H9 (cell line): ENCODE measurements at regions not wholly inside any gene's neighbourhood (a gene's known extent, or its start where the extent isn't known, plus 50 kb on each side); places are given as distances from the start of the nearest gene placed in this dataset.

Source experiments
- DNase-seq: peaks from one replicate; pipeline ENCODE4 v3.0.0-alpha.2; 2017
- H2AFZ ChIP-seq: one replicate; pipeline ENCODE4 v1.6.1; 2013; ENCODE audit warnings: mild to moderate bottlenecking, low read length, control low read depth, moderate library complexity
- H2AK5ac ChIP-seq: 2 replicates; pipeline ENCODE4 v1.6.1; 2013; ENCODE audit warnings: low read length, control low read depth, mixed read lengths; ENCODE audit not compliant: insufficient read length
- H2BK120ac ChIP-seq: one replicate; pipeline ENCODE4 v1.6.1; 2013; ENCODE audit warnings: low read depth, mild to moderate bottlenecking, low read length, control low read depth, inconsistent platforms; ENCODE audit not compliant: poor library complexity, severe bottlenecking
- H2BK12ac ChIP-seq: 2 replicates; pipeline ENCODE4 v1.6.1; 2013; ENCODE audit warnings: low read length, control low read depth, mixed read lengths, low read depth; ENCODE audit not compliant: insufficient read length
- H2BK15ac ChIP-seq: 2 replicates; pipeline ENCODE4 v1.6.1; 2013; ENCODE audit warnings: low read depth, low read length, control low read depth
- H2BK20ac ChIP-seq: one replicate; pipeline ENCODE4 v1.6.1; 2013; ENCODE audit warnings: low read depth, mild to moderate bottlenecking, low read length, control low read depth, inconsistent platforms; ENCODE audit not compliant: poor library complexity, severe bottlenecking
- H2BK5ac ChIP-seq: 2 replicates; pipeline ENCODE4 v1.6.1; 2013; ENCODE audit warnings: low read length, control low read depth, mixed read lengths; ENCODE audit not compliant: insufficient read length
- H3K14ac ChIP-seq: 2 replicates; pipeline ENCODE4 v1.6.1; 2013; ENCODE audit warnings: low read length, control low read depth; ENCODE audit not compliant: insufficient read depth
- H3K18ac ChIP-seq: 2 replicates; pipeline ENCODE4 v1.6.1; 2013; ENCODE audit warnings: low read depth, mild to moderate bottlenecking, mixed read lengths, low read length, control low read depth; ENCODE audit not compliant: insufficient read length
- H3K23ac ChIP-seq: 2 replicates; pipeline ENCODE4 v1.6.1; 2013; ENCODE audit warnings: low read length, control low read depth, mixed read lengths, low read depth; ENCODE audit not compliant: insufficient read length
- H3K23me2 ChIP-seq: 2 replicates; pipeline ENCODE4 v1.6.1; 2013; ENCODE audit warnings: low read depth, mild to moderate bottlenecking, mixed read lengths, low read length, control low read depth; ENCODE audit not compliant: insufficient read length, poor library complexity, severe bottlenecking
- H3K27ac ChIP-seq: 2 replicates; pipeline ENCODE4 v1.5.1; 2013; ENCODE audit warnings: low read length, control low read depth, mixed read lengths, low read depth; ENCODE audit not compliant: insufficient read length
- H3K27me3 ChIP-seq: 2 replicates; pipeline ENCODE4 v1.6.1; 2013; ENCODE audit warnings: low read length, control low read depth, inconsistent platforms; ENCODE audit not compliant: insufficient read depth
- H3K4ac ChIP-seq: 2 replicates; pipeline ENCODE4 v1.6.1; 2013; ENCODE audit warnings: low read depth, mild to moderate bottlenecking, control low read depth, inconsistent platforms, low read length, moderate library complexity
- H3K4me1 ChIP-seq: 2 replicates; pipeline ENCODE4 v1.6.1; 2013; ENCODE audit warnings: low read length, control low read depth, inconsistent platforms; ENCODE audit not compliant: insufficient read depth
- H3K4me2 ChIP-seq: 2 replicates; pipeline ENCODE4 v1.6.1; 2013; ENCODE audit warnings: low read length, control low read depth, mixed read lengths; ENCODE audit not compliant: insufficient read length, insufficient read depth
- H3K56ac ChIP-seq: 2 replicates; pipeline ENCODE4 v1.6.1; 2013; ENCODE audit warnings: low read depth, mild to moderate bottlenecking, mixed read lengths, low read length, control low read depth; ENCODE audit not compliant: insufficient read length
- H3K79me1 ChIP-seq: 2 replicates; pipeline ENCODE4 v1.6.1; 2013; ENCODE audit warnings: low read depth, mild to moderate bottlenecking, moderate library complexity, low read length, control low read depth, inconsistent platforms; ENCODE audit not compliant: insufficient read depth, poor library complexity, severe bottlenecking
- H3K79me2 ChIP-seq: 2 replicates; pipeline ENCODE4 v1.6.1; 2013; ENCODE audit warnings: low read length, control low read depth, inconsistent platforms; ENCODE audit not compliant: insufficient read depth
- H3K9ac ChIP-seq: 2 replicates; pipeline ENCODE4 v1.6.1; 2013; ENCODE audit warnings: low read length, control low read depth, mixed read lengths; ENCODE audit not compliant: insufficient read length; ENCODE audit errors: extremely low read depth
- H3K9me3 ChIP-seq: one replicate; pipeline ENCODE4 v1.6.1; 2013; ENCODE audit warnings: low read depth, low read length, inconsistent platforms; ENCODE audit not compliant: control insufficient read depth
- H3T11ph ChIP-seq: one replicate; pipeline ENCODE4 v1.6.1; 2013; ENCODE audit warnings: mild to moderate bottlenecking, low read length, control low read depth, inconsistent platforms
- H4K20me1 ChIP-seq: one replicate; pipeline ENCODE4 v1.6.1; 2013; ENCODE audit not compliant: control insufficient read depth, insufficient read length, insufficient read depth
- H4K5ac ChIP-seq: 2 replicates; pipeline ENCODE4 v1.6.1; 2013; ENCODE audit warnings: low read depth, mild to moderate bottlenecking, mixed read lengths, low read length, control low read depth; ENCODE audit not compliant: insufficient read length
- H4K8ac ChIP-seq: replicated peaks from 2 replicates; pipeline ENCODE4 v1.6.1; 2013; ENCODE audit warnings: low read length, control low read depth, mixed read lengths, low read depth; ENCODE audit not compliant: insufficient read length
- H4K91ac ChIP-seq: 2 replicates; pipeline ENCODE4 v1.6.1; 2013; ENCODE audit warnings: low read depth, mild to moderate bottlenecking, moderate library complexity, mixed read lengths, low read length, control low read depth; ENCODE audit not compliant: insufficient read length
- H3K27ac Mint-ChIP-seq, 3 experiments: 2 replicates in 2 of 3; 3 replicates in 1 of 3; pipeline ENCODE4 v1.8.0; 2020 to 2021; ENCODE audit warnings: mixed read lengths in 3 of 3, mild to moderate bottlenecking in 1 of 3, moderate library complexity in 1 of 3
- H3K27me3 Mint-ChIP-seq: 2 replicates; pipeline ENCODE4 v1.8.0; 2021; ENCODE audit warnings: low read depth, mild to moderate bottlenecking, moderate library complexity, mixed read lengths
- H3K36me3 Mint-ChIP-seq, 3 experiments: 2 replicates in 2 of 3; 3 replicates in 1 of 3; pipeline ENCODE4 v1.8.0; 2020 to 2021; ENCODE audit warnings: low read depth in 3 of 3, mixed read lengths in 3 of 3; ENCODE audit not compliant: insufficient read depth in 1 of 3
- H3K4me1 Mint-ChIP-seq, 2 experiments: 2 replicates each; pipeline ENCODE4 v1.8.0; 2020; ENCODE audit warnings: mixed read lengths in 2 of 2
- H3K4me3 Mint-ChIP-seq, 2 experiments: 2 replicates in 1 of 2; 3 replicates in 1 of 2; pipeline ENCODE4 v1.8.0; 2020 to 2021; ENCODE audit warnings: mild to moderate bottlenecking in 2 of 2, mixed read lengths in 2 of 2, moderate library complexity in 1 of 2
- H3K9me3 Mint-ChIP-seq, 2 experiments: 2 replicates in 1 of 2; 3 replicates in 1 of 2; pipeline ENCODE4 v1.8.0; 2020; ENCODE audit warnings: mild to moderate bottlenecking in 2 of 2, mixed read lengths in 2 of 2, moderate library complexity in 1 of 2
- WGBS: extraction: QIAGEN DNeasy Blood & Tissue Kit; methylation state at CpG from one replicate; pipeline ENCODE4 v1.1.7; 2013; ENCODE audit warnings: missing lambda C conversion rate, low lambda C conversion rate, mixed read lengths; ENCODE audit not compliant: insufficient read length; ENCODE audit errors: extremely low coverage; 5-methylcytosine and 5-hydroxymethylcytosine counted together
- TF ChIP-seq, protein P1 (sequence below): fragments of 200-600 bp; sonication (generic); conservative IDR thresholded peaks from 3 replicates; pipeline ENCODE4 v1.8.0; 2021; ENCODE audit warnings: antibody characterized with exemption, mild to moderate bottlenecking

DNA sequence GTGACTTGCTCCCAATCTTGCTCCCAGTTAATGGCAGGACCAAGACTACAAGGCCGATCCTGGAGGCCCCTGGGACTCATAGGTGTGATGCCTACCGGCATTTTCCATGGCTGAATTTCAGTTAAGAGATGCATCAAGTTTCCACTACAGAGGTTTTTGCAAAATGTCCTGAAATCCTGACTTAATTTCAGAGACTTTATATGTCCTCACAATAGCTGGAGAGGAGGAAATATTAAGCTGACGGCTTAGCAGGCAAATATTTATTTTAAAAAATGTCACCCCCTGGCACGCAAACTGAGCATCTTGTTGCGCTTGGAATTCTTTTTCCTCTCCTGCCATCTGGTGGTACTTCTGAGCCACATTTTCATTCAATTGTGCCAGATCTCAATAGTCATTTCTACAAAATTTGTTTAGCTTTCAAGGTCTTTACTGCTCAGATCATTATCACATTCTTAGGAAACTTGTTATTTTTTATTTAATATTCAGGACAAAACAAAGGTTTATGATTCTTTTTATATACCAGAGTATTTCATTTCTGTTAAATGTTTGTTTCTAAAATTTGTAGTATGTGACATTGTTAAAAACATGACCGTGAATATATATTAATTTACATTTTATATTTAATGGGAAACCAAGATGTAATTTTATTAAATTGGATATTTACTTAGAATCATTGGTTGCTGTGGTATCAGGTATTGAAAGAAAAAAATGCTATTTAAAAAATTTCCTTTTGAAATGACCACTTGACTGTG, 189.2 kb upstream of the THRB start:
- H3K4me1 ChIP-seq = peaks cover under 1% of the 10 kb centered on the region; the same call in 1 of the 2 replicates
- H2BK12ac ChIP-seq = no peak overlapping the region
- no peak overlapping the region for H2BK120ac ChIP-seq
- H3K14ac ChIP-seq = no peak overlapping the region
- TF ChIP-seq, protein P1, sequence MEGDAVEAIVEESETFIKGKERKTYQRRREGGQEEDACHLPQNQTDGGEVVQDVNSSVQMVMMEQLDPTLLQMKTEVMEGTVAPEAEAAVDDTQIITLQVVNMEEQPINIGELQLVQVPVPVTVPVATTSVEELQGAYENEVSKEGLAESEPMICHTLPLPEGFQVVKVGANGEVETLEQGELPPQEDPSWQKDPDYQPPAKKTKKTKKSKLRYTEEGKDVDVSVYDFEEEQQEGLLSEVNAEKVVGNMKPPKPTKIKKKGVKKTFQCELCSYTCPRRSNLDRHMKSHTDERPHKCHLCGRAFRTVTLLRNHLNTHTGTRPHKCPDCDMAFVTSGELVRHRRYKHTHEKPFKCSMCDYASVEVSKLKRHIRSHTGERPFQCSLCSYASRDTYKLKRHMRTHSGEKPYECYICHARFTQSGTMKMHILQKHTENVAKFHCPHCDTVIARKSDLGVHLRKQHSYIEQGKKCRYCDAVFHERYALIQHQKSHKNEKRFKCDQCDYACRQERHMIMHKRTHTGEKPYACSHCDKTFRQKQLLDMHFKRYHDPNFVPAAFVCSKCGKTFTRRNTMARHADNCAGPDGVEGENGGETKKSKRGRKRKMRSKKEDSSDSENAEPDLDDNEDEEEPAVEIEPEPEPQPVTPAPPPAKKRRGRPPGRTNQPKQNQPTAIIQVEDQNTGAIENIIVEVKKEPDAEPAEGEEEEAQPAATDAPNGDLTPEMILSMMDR = peak; percentile 72
- Mint-ChIP-seq H3K4me3 (no peak overlapping the region), H3K27me3 (no peaks in the 10 kb centered on the region), H3K4me1 (peaks cover 27 to 32% of the 10 kb centered on the region in 2 experiments), H3K36me3 (no peaks in the 10 kb centered on the region), H3K9me3 (no peaks in the 10 kb centered on the region; a peak in 1 of 5 replicates), H3K27ac (no peak overlapping the region)
- H3K79me2 ChIP-seq = no peaks in the 10 kb centered on the region
- WGBS = no CpG with 5 or more reads among the region's 6 CpGs
- H3K4ac ChIP-seq = no peak overlapping the region
- H3K9ac ChIP-seq = no peak overlapping the region
- H2AK5ac ChIP-seq = no peak overlapping the region
- no peak overlapping the region for H4K91ac ChIP-seq
- H3K18ac ChIP-seq = no peak overlapping the region
- H3K79me1 ChIP-seq = no peaks in the 10 kb centered on the region
- H2BK15ac ChIP-seq = no peak overlapping the region
- no peak overlapping the region for H3K56ac ChIP-seq
- H3K27me3 ChIP-seq = no peaks in the 10 kb centered on the region
- no peaks in the 10 kb centered on the region for H3K9me3 ChIP-seq
- H2AFZ ChIP-seq = no peak overlapping the region
- H2BK20ac ChIP-seq = no peak overlapping the region
- no peak overlapping the region for H3K4me2 ChIP-seq
- no peaks in the 10 kb centered on the region for H4K20me1 ChIP-seq
- no peak for DNase-seq
- H3T11ph ChIP-seq = no peak overlapping the region
- H3K23ac ChIP-seq = no peak overlapping the region
- H3K23me2 ChIP-seq = no peaks in the 10 kb centered on the region
- H3K27ac ChIP-seq = no peak overlapping the region
- H2BK5ac ChIP-seq = no peak overlapping the region
- H4K5ac ChIP-seq = no peak overlapping the region
- no peak overlapping the region for H4K8ac ChIP-seq
